ENCODE measurements at regions not wholly inside any gene's neighbourhood (a gene's known extent, or its start where the extent isn't known, plus 50 kb on each side); places are given as distances from the start of the nearest gene placed in this dataset.

GRCh38 chr10:22848509-22848908 lies 79.3 kb upstream of the ARMC3 start:
- Mint-ChIP-seq H3K4me3 (no peak overlapping the region), H3K27ac (no peak overlapping the region), H3K27me3 (ENCODE audit: low read depth) (no peaks in the 10 kb centered on the region), H3K9me3 (0 out of 2 replicates have a peak, but pooled peaks cover 4% of the 10 kb centered on the region), H3K4me1 (peaks cover 4% of the 10 kb centered on the region; the same call in 1 of the 2 replicates), H3K36me3 (no peaks in the 10 kb centered on the region)
- CTCF ChIA-PET, result no interaction called here
- no peak for TF ChIP-seq PRRX2 (CRISPR knock-in tag; IDR thresholded peaks at IDR 0.05)
- no peak for TF ChIP-seq NR1H2 (CRISPR knock-in tag; IDR thresholded peaks at IDR 0.05)
- no peak for TF ChIP-seq ZNF512 (CRISPR knock-in tag; IDR thresholded peaks at IDR 0.05; ENCODE audit: borderline replicate concordance)
- TF ChIP-seq ARID4B (CRISPR knock-in tag; IDR thresholded peaks at IDR 0.05; ENCODE audit: borderline replicate concordance), result no peak
- no peak for TF ChIP-seq ATF1 (CRISPR knock-in tag; IDR thresholded peaks at IDR 0.05)
- no peak for TF ChIP-seq CTCF (IDR thresholded peaks at IDR 0.05)
- TF ChIP-seq GTF2I (CRISPR knock-in tag; conservative IDR thresholded peaks at IDR 0.05), result no peak
- TF ChIP-seq ZNF317 (CRISPR knock-in tag; IDR thresholded peaks at IDR 0.05; ENCODE audit: borderline replicate concordance, low read depth), result no peak
- TF ChIP-seq ZNF532 (CRISPR knock-in tag; IDR thresholded peaks at IDR 0.05; ENCODE audit: borderline replicate concordance), result no peak
- TF ChIP-seq ETV6 (CRISPR knock-in tag; IDR thresholded peaks at IDR 0.05), result no peak
- TF ChIP-seq CREB1 (CRISPR knock-in tag; IDR thresholded peaks at IDR 0.05), result no peak
- TF ChIP-seq FOXK1 (CRISPR knock-in tag; IDR thresholded peaks at IDR 0.05), result no peak
- TF ChIP-seq NFE2L1 (CRISPR knock-in tag; IDR thresholded peaks at IDR 0.05), result no peak
- no peak for TF ChIP-seq MAX (CRISPR knock-in tag; IDR thresholded peaks at IDR 0.05)
- TF ChIP-seq USF1 (CRISPR knock-in tag; IDR thresholded peaks at IDR 0.05), result no peak
- TF ChIP-seq CDX4 (CRISPR knock-in tag; IDR thresholded peaks at IDR 0.05; ENCODE audit: borderline replicate concordance), result no peak
- TF ChIP-seq FOXJ3 (CRISPR knock-in tag; IDR thresholded peaks at IDR 0.05; ENCODE audit: borderline replicate concordance), result no peak
- no peak for TF ChIP-seq TEAD1 (CRISPR knock-in tag; IDR thresholded peaks at IDR 0.05)
- POLR2A ChIA-PET, result interaction anchor here (0.6 kb wide), 1 partner anchor 18 kb away, joined by 7 read pairs; no protein-coding TSS in a partner anchor
- no peak for ATAC-seq
- no peak for DNase-seq (ENCODE audit: low spot score)
